Germinal center (tissue), 1 donor: ENCODE measurements at regions not wholly inside any gene's neighbourhood (a gene's known extent, or its start where the extent isn't known, plus 50 kb on each side); places are given as distances from the start of the nearest gene placed in this dataset.

Experiments used
- DNase-seq: peaks from one replicate; pipeline ENCODE4 v3.0.0; 2012; ENCODE audit warnings: mixed read lengths, low spot score

GRCh38 chr3:72401005-72401545 lies 447.2 kb downstream of the SHQ1 start:
- no peak for DNase-seq

DNA sequence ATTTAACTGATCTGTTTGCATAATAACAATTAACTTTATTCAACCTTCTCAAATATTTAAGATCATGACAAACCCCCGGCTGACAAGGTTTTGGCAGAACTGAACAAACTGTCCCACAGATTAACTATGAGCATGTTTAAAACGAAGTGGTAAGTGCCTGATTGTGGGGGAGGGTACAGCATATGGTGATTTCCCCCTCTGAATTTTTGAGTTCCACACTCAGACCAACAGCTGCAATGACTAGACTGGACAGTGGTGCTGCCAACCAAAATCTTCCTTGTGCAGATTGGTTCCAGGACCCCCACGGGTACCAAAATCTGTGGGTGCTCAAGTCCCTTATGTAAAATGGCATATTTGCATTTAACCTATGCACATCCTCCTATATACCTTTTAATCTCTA lies 449.5 kb downstream of the SHQ1 start:
- no peak for DNase-seq

GRCh38 chr3:72397586-72397985 lies 450.7 kb downstream of the SHQ1 start:
- no peak for DNase-seq

- DNase-seq: no peak
Observed at GRCh38 chr3:72396899-72397298, 451.3 kb downstream of the SHQ1 start.

DNA sequence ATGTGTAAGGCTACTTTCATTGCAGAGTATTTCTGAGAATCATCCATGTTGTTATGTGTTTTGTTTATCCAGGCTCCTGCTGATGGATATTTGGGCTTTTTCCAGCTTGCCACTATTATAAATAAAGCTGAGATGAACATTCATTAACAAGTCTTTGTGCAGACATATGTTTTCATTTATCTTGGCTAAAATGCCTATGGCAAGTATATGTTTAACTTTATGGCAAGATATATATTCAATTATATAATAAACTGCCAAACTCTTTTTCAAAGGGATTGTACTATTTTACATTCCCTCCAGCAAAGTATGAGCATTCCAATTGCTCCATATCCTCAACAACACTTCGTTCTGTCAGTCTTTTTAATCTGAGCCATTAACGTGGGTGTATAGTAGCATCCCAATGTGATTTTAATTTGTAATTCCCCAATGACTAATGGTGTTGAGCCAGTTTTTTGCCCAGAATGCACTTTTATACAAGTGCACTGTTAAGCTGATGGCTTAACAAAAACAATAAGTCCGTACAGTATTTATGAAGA lies 452.4 kb downstream of the SHQ1 start:
- DNase-seq: no peak

GRCh38 chr3:72393455-72393854 lies 454.8 kb downstream of the SHQ1 start:
- DNase-seq: no peak

- no peak for DNase-seq
Observed at GRCh38 chr3:72391659-72392058, 456.6 kb downstream of the SHQ1 start.

- no peak for DNase-seq
Observed at GRCh38 chr3:72390841-72391240, 457.4 kb downstream of the SHQ1 start.

- DNase-seq: no peak
Observed at GRCh38 chr3:72388644-72389043, 459.6 kb downstream of the SHQ1 start.

DNA sequence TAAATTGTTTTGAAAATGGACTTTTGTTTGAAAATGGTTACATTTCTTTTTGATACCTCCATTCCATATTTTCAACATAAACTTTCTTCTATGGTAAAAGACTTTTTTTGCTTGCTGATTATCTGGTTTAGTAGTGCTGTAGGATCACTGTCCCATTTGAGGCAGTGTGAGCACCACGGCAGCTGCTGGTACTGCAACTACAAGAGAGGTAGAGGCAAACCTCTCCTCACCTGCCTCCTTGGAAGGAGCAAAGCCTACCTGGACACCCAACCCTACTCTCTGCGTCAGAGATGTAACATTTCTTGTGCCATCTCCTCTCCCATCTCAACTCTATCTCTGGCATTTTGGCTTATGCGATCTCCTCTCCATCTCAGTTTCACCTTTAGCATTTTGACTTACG lies 460.1 kb downstream of the SHQ1 start:
- DNase-seq: no peak

DNA sequence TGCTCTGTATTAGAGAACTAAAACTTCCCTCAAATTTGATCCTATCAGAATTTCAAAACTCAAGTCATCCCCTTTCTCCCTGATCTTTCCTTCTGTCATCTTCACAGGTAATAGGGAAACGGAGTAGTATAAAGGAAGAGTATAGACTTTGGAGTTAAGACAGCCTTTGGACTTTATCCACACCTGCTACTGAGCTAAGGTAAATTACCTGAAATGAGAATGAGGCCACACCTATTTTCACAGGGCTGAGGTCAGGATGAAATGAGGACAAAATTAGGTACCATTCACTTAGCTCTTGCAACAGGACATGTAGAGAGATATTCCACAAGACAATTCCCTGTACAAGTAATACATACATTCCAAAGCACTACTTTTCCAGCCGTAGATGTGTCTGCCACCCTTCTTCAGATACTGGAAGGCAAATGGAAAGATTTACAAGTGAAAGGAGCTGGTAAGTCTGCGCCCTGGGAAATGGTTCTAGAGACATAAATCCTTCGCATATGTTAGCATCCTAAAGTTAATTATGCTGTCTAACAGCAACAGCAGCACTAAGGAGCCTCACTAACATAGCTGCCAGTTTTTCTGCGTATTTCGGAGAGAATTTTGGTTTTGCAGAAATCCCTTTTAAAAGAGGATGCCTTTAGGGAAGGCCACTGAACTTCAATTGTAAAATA lies 461.8 kb downstream of the SHQ1 start:
- no peak for DNase-seq

- no peak for DNase-seq
Observed at GRCh38 chr3:72385167-72385566, 463.1 kb downstream of the SHQ1 start.

- no peak for DNase-seq
Observed at GRCh38 chr3:72384602-72385001, 463.6 kb downstream of the SHQ1 start.

DNA sequence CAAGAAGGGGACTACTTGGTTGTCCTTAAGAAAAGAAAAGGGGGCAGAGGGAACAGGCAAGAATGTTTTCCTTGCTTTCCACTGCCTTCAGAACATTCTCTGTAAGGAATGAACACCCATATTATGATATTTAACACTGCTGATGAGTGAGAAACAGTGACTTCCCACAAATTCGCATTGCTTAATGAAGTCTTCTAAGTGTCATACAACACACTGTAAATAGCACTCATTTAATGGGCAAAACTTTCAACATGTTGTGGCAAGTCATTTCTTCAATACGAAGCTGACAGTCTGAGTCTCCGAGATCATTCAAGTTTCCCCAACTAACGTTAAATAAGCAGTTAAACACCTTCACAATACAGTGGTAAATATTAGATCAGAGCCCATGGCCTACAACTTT lies 464.4 kb downstream of the SHQ1 start:
- no peak for DNase-seq

DNA sequence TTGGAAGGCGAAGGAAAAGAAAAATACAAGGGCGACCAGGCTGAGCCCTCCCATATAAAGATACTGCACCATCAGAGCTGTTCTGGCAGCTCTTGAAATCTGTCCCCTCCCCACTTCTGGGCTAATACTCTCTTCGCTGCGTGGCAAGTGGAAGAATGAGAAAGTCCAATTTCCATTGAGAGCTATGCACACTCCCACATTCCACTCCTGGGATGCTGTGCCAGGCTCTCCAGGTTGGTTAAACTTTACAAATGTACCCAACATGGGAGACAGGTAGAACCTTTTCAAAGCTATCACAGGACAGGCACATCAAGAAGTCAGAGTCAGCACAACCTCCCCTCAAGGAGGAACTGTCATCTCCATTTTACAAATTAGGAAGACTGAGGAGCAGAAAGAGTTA lies 465.0 kb downstream of the SHQ1 start:
- no peak for DNase-seq

DNA sequence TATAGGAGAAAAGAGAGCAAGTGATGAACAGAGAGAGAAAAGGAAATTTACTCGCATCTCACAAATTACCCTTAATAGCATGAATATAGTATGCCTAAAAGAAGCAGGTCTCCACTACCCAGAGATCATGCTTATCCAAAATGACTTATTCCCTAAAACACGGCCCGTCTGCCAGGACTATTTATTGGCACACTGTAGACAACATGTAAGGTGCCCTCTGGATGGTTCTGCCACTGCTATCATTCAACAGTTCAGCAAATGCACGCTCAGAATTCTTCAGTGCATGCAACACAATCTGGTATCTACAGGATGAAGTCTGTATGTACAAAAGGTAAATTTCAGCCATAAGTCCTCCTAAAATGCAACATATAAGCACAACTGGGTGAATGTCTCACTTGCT lies 465.8 kb downstream of the SHQ1 start:
- no peak for DNase-seq

- DNase-seq: no peak
Observed at GRCh38 chr3:72381584-72381983, 466.7 kb downstream of the SHQ1 start.

DNA sequence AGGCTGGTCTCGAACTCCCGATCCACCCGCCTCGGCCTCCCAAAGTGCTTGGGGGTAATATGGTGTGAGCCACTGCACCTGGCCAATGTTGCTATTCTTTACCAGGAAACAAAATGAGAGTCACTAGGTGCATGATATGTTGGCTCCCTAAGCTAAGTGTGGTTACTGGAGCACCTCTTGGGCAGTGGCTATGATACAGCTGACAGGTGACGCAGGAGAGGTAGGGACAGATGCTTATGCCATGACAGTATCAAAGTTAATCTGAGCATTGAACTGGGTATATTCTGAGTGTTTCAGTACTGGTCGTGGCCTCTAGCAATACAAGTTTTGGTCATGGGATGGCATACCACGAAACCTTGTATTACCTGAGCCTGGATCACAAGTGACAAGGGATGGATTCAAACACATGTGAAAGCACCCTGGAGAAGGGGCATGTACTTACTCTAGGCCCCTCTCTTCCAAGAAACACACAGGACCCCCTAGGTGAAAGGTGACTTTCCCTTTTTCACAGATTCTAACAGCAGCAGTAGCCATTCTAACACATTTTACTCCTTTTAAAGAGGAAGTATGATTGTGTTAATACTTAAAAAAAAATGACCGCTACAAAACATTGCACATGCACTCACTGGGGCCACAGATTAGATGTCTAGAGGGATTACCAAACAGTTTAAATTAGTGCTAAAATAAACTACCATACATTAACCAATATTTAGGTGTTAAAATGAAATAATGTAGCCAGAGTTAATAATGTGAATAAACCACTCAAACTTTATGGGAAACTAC lies 467.3 kb downstream of the SHQ1 start:
- DNase-seq: no peak

- DNase-seq: no peak
Observed at GRCh38 chr3:72380193-72380592, 468.1 kb downstream of the SHQ1 start.

- no peak for DNase-seq
Observed at GRCh38 chr3:72379500-72380187, 468.6 kb downstream of the SHQ1 start.

- DNase-seq: no peak
Observed at GRCh38 chr3:72378287-72378686, 470.0 kb downstream of the SHQ1 start.

GRCh38 chr3:72376956-72377710 lies 471.1 kb downstream of the SHQ1 start:
- no peak for DNase-seq
